SU-DHL-6 (cell line): ENCODE measurements at regions not wholly inside any gene's neighbourhood (a gene's known extent, or its start where the extent isn't known, plus 50 kb on each side); places are given as distances from the start of the nearest gene placed in this dataset.

ENCODE experiments used
- H2AFZ ChIP-seq: fragments of 200-600 bp; sonication (generic); 2 replicates; pipeline ENCODE4 v1.6.1; 2014; ENCODE audit warnings: low read depth, mild to moderate bottlenecking, moderate library complexity, mixed read lengths, antibody characterized with exemption, low read length; ENCODE audit not compliant: severe bottlenecking
- H3F3A ChIP-seq: fragments of 200-600 bp; shearing (Covaris generic); 2 replicates; pipeline ENCODE4 v1.6.0; 2016; ENCODE audit warnings: antibody characterized with exemption, mild to moderate bottlenecking; ENCODE audit not compliant: insufficient read depth
- H3K27ac ChIP-seq: fragments of 200-600 bp; sonication (generic); 2 replicates; pipeline ENCODE4 v1.5.1; 2016; ENCODE audit warnings: low read depth, mild to moderate bottlenecking, low read length, moderate library complexity, mixed read lengths
- H3K27me3 ChIP-seq: fragments of 200-600 bp; sonication (generic), shearing (Covaris generic); 2 replicates; pipeline ENCODE4 v1.6.0; 2014; ENCODE audit warnings: mild to moderate bottlenecking, low read length
- H3K36me3 ChIP-seq: fragments of 200-600 bp; sonication (generic); 2 replicates; pipeline ENCODE4 v1.6.1; 2014; ENCODE audit warnings: mild to moderate bottlenecking, low read length, mixed read lengths
- H3K4me2 ChIP-seq: fragments of 300-600, 200-600 bp; shearing (Covaris generic), sonication (generic); 2 replicates; pipeline ENCODE4 v1.6.0; 2014; ENCODE audit warnings: low read length, low read depth, mild to moderate bottlenecking; ENCODE audit not compliant: poor library complexity, severe bottlenecking
- H3K4me3 ChIP-seq: fragments of 200-600 bp; sonication (generic); 2 replicates; pipeline ENCODE4 v1.5.1; 2014; ENCODE audit warnings: antibody characterized with exemption, low read length, mild to moderate bottlenecking, mixed read lengths; ENCODE audit not compliant: insufficient read depth, poor library complexity, severe bottlenecking
- H3K79me2 ChIP-seq: fragments of 200-600 bp; sonication (generic); 2 replicates; pipeline ENCODE4 v1.6.1; 2014; ENCODE audit warnings: mild to moderate bottlenecking, low read length, moderate library complexity; ENCODE audit not compliant: insufficient read depth
- H3K9ac ChIP-seq: fragments of 200-600 bp; sonication (generic); 2 replicates; pipeline ENCODE4 v1.7.0; 2014; ENCODE audit warnings: mild to moderate bottlenecking, low read length
- H3K9me2 ChIP-seq: fragments of 200-600 bp; sonication (generic); replicated peaks from 2 replicates; pipeline ENCODE4 v1.6.1; 2014; ENCODE audit warnings: low read length; ENCODE audit not compliant: insufficient read depth
- H3K9me3 ChIP-seq: fragments of 200-600 bp; sonication (generic); 2 replicates; pipeline ENCODE4 v1.6.1; 2014; ENCODE audit warnings: low read length, mixed read lengths; ENCODE audit not compliant: insufficient read depth
- H4K20me1 ChIP-seq: fragments of 200-600 bp; sonication (generic); 2 replicates; pipeline ENCODE4 v1.6.1; 2014; ENCODE audit warnings: low read depth, mild to moderate bottlenecking, antibody characterized with exemption, low read length, moderate library complexity, mixed read lengths
- CTCF ChIP-seq: fragments of 200-600 bp; sonication (generic); IDR thresholded peaks from one replicate; pipeline ENCODE4 v1.5.1; 2017; ENCODE audit warnings: antibody characterized with exemption, mild to moderate bottlenecking, low read length, moderate library complexity; ENCODE audit not compliant: insufficient read depth, poor library complexity, severe bottlenecking
- EZH2phosphoT487 ChIP-seq: fragments of 200-600 bp; sonication (generic), shearing (Covaris generic); conservative IDR thresholded peaks from 2 replicates; pipeline ENCODE4 v1.6.1; 2018; ENCODE audit warnings: mild to moderate bottlenecking, antibody characterized with exemption, low read length, moderate library complexity, mixed read lengths

DNA sequence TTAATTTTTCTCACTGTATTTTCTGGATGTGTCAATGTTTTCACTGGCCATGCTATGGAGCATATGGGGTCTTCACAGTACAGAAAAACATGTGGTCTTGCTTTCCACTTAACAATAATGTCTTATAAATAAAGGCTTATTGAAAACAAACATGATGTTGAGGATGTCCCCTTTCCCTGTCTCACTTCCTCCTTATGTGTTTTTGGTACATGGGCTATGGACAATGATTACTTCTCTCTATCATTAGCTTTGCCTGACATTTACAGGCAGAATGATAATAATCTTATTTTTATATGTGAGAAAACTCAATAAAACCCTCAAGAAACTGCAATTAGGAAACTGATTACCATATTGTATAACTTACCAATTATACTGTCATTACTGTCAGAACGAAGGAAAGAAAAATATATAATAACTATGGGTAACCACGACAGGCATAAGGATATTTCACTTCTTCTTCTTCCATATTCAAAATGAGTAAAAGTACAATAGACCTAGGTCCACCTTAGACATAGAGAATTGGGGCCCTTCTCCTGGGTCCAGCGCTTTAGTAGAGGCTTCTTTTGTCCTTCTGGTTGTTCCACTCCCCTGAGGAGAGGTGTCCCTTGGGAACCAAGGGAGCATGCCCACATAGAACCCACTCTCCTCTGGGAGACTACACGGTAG lies 375.0 kb downstream of the MAN2A1 start:
- Histone ChIP-seq H3K27me3 (no peaks in the 10 kb centered on the region), H3F3A (no peaks in the 10 kb centered on the region), H3K9me3 (no peaks in the 10 kb centered on the region), H4K20me1 (no peaks in the 10 kb centered on the region), H3K79me2 (no peaks in the 10 kb centered on the region), H3K4me3 (no peak overlapping the region), H3K36me3 (no peaks in the 10 kb centered on the region), H3K27ac (no peak overlapping the region), H3K4me2 (no peak overlapping the region), H2AFZ (no peak overlapping the region), H3K9me2 (no peaks in the 10 kb centered on the region), H3K9ac (no peak overlapping the region)
- TF ChIP-seq EZH2phosphoT487 = no peak
- no peak for TF ChIP-seq CTCF

DNA sequence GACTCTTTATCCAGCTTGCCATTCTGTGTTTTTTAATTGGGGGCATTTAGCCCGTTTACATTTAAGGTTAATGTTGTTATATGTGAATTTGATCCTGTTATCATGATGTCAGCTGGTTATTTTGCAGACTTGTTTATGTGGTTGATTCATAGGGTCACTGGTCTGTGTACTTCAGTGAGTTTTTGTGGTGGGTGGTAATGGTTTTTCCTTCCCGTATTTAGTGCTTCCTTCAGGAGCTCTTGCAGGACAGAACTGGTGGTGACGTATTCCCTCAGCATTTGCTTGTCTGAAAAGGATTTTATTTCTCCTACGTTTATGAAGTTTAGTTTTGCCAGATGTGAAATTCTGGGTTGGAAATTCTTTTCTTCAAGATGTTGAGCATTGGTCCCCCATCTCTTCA lies 381.1 kb downstream of the MAN2A1 start:
- H3K9me2 ChIP-seq = no peaks in the 10 kb centered on the region
- no peaks in the 10 kb centered on the region for H3K79me2 ChIP-seq
- 0 out of 2 replicates have a peak, but pooled peaks cover 4% of the 10 kb centered on the region for H3K9me3 ChIP-seq
- H4K20me1 ChIP-seq = no peaks in the 10 kb centered on the region
- H3F3A ChIP-seq = no peaks in the 10 kb centered on the region
- H2AFZ ChIP-seq = no peak overlapping the region
- H3K27me3 ChIP-seq = no peaks in the 10 kb centered on the region
- H3K27ac ChIP-seq = no peak overlapping the region
- H3K4me2 ChIP-seq = no peak overlapping the region
- H3K36me3 ChIP-seq = no peaks in the 10 kb centered on the region
- TF ChIP-seq EZH2phosphoT487 (no peak), CTCF (no peak)
- H3K4me3 ChIP-seq = no peak overlapping the region
- H3K9ac ChIP-seq = no peak overlapping the region

- no peak overlapping the region for H3K4me3 ChIP-seq
Measured at GRCh38 chr5:110072651-110073050, 382.9 kb downstream of the MAN2A1 start.

GRCh38 chr5:110073534-110073933 lies 383.8 kb downstream of the MAN2A1 start:
- TF ChIP-seq CTCF (no peak), EZH2phosphoT487 (no peak)
- no peaks in the 10 kb centered on the region for H3K9me2 ChIP-seq
- no peaks in the 10 kb centered on the region for H3F3A ChIP-seq
- no peak overlapping the region for H3K9ac ChIP-seq
- H3K9me3 ChIP-seq = 0 out of 2 replicates have a peak, but pooled peaks cover 4% of the 10 kb centered on the region
- no peak overlapping the region for H3K27ac ChIP-seq
- no peaks in the 10 kb centered on the region for H4K20me1 ChIP-seq
- no peak overlapping the region for H3K4me2 ChIP-seq
- no peaks in the 10 kb centered on the region for H3K79me2 ChIP-seq
- H3K36me3 ChIP-seq = no peaks in the 10 kb centered on the region
- no peaks in the 10 kb centered on the region for H3K27me3 ChIP-seq
- H2AFZ ChIP-seq = no peak overlapping the region
- no peak overlapping the region for H3K4me3 ChIP-seq

More at GRCh38 chr5:110072651-110073050, 382.9 kb downstream of the MAN2A1 start:
- Histone ChIP-seq H3K9me3 (0 out of 2 replicates have a peak, but pooled peaks cover 4% of the 10 kb centered on the region), H3K27me3 (no peaks in the 10 kb centered on the region), H3K79me2 (no peaks in the 10 kb centered on the region), H2AFZ (no peak overlapping the region), H3K36me3 (no peaks in the 10 kb centered on the region), H3K4me2 (no peak overlapping the region), H4K20me1 (no peaks in the 10 kb centered on the region), H3K27ac (no peak overlapping the region), H3F3A (no peaks in the 10 kb centered on the region), H3K9me2 (no peaks in the 10 kb centered on the region), H3K9ac (no peak overlapping the region)
- TF ChIP-seq EZH2phosphoT487 = no peak
